ENCODE measurements at regions not wholly inside any gene's neighbourhood (a gene's known extent, or its start where the extent isn't known, plus 50 kb on each side); places are given as distances from the start of the nearest gene placed in this dataset.
"Not testable (repeated sequence)": the region's sequence is repeated elsewhere in the genome, so short reads cannot be mapped to it uniquely, and the experiment has no call there.

- Histone ChIP-seq H3K9me3 (ENCODE audit: control insufficient read depth, low read length) (no peaks in the 10 kb centered on the region), H3K9ac (ENCODE audit: low read length) (no peak overlapping the region), H3K36me3 (ENCODE audit: control insufficient read depth, insufficient read depth, low read length) (no peaks in the 10 kb centered on the region), H3K4me1 (ENCODE audit: control insufficient read depth, insufficient read depth, low read length) (no peaks in the 10 kb centered on the region), H3K4me3 (ENCODE audit: low read length) (no peak overlapping the region), H3K27me3 (ENCODE audit: control insufficient read depth, insufficient read depth, low read length) (no peaks in the 10 kb centered on the region)
Observed at GRCh38 chr18:1019191-1019590, 114.5 kb downstream of the ADCYAP1 start.

GRCh38 chr18:1020731-1021344 is 116.2 kb downstream of the ADCYAP1 start:
- Histone ChIP-seq H3K36me3 (ENCODE audit: control insufficient read depth, insufficient read depth, low read length) (no peaks in the 10 kb centered on the region), H3K4me1 (ENCODE audit: control insufficient read depth, insufficient read depth, low read length) (no peaks in the 10 kb centered on the region), H3K9ac (ENCODE audit: low read length) (no peak overlapping the region), H3K4me3 (ENCODE audit: low read length) (no peak overlapping the region), H3K9me3 (ENCODE audit: control insufficient read depth, low read length) (no peaks in the 10 kb centered on the region), H3K27me3 (ENCODE audit: control insufficient read depth, insufficient read depth, low read length) (no peaks in the 10 kb centered on the region)

GRCh38 chr18:1026930-1027329 is 122.3 kb downstream of the ADCYAP1 start:
- H3K4me3 ChIP-seq (ENCODE audit: low read length) = no peak overlapping the region
- no peaks in the 10 kb centered on the region for H3K27me3 ChIP-seq (ENCODE audit: control insufficient read depth, insufficient read depth, low read length)
- no peaks in the 10 kb centered on the region for H3K4me1 ChIP-seq (ENCODE audit: control insufficient read depth, insufficient read depth, low read length)
- H3K9me3 ChIP-seq (ENCODE audit: control insufficient read depth, low read length) = no peaks in the 10 kb centered on the region
- H3K9ac ChIP-seq (ENCODE audit: low read length) = no peak overlapping the region
- no peaks in the 10 kb centered on the region for H3K36me3 ChIP-seq (ENCODE audit: control insufficient read depth, insufficient read depth, low read length)

- H3K27me3 ChIP-seq (ENCODE audit: control insufficient read depth, insufficient read depth, low read length); H3K9ac ChIP-seq (ENCODE audit: low read length); H3K9me3 ChIP-seq (ENCODE audit: control insufficient read depth, low read length); H3K36me3 ChIP-seq (ENCODE audit: control insufficient read depth, insufficient read depth, low read length); H3K4me1 ChIP-seq (ENCODE audit: control insufficient read depth, insufficient read depth, low read length); H3K4me3 ChIP-seq (ENCODE audit: low read length): not testable (repeated sequence)
Observed at GRCh38 chr18:1033092-1033491, 128.4 kb downstream of the ADCYAP1 start.

GRCh38 chr18:1034971-1035370 is 130.3 kb downstream of the ADCYAP1 start:
- H3K36me3 ChIP-seq (ENCODE audit: control insufficient read depth, insufficient read depth, low read length) = no peaks in the 10 kb centered on the region
- no peaks in the 10 kb centered on the region for H3K4me1 ChIP-seq (ENCODE audit: control insufficient read depth, insufficient read depth, low read length)
- H3K4me3 ChIP-seq (ENCODE audit: low read length) = no peak overlapping the region
- H3K9ac ChIP-seq (ENCODE audit: low read length) = no peak overlapping the region
- no peaks in the 10 kb centered on the region for H3K27me3 ChIP-seq (ENCODE audit: control insufficient read depth, insufficient read depth, low read length)
- H3K9me3 ChIP-seq (ENCODE audit: control insufficient read depth, low read length) = no peaks in the 10 kb centered on the region

- Histone ChIP-seq H3K9me3 (ENCODE audit: control insufficient read depth, low read length) (no peaks in the 10 kb centered on the region), H3K27me3 (ENCODE audit: control insufficient read depth, insufficient read depth, low read length) (no peaks in the 10 kb centered on the region), H3K4me3 (ENCODE audit: low read length) (no peak overlapping the region), H3K9ac (ENCODE audit: low read length) (no peak overlapping the region), H3K4me1 (ENCODE audit: control insufficient read depth, insufficient read depth, low read length) (no peaks in the 10 kb centered on the region), H3K36me3 (ENCODE audit: control insufficient read depth, insufficient read depth, low read length) (no peaks in the 10 kb centered on the region)
Observed at GRCh38 chr18:1036926-1037325, 132.3 kb downstream of the ADCYAP1 start.

- no peaks in the 10 kb centered on the region for H3K9me3 ChIP-seq (ENCODE audit: control insufficient read depth, low read length)
- no peaks in the 10 kb centered on the region for H3K27me3 ChIP-seq (ENCODE audit: control insufficient read depth, insufficient read depth, low read length)
- no peak overlapping the region for H3K4me3 ChIP-seq (ENCODE audit: low read length)
- no peak overlapping the region for H3K9ac ChIP-seq (ENCODE audit: low read length)
- no peaks in the 10 kb centered on the region for H3K4me1 ChIP-seq (ENCODE audit: control insufficient read depth, insufficient read depth, low read length)
- no peaks in the 10 kb centered on the region for H3K36me3 ChIP-seq (ENCODE audit: control insufficient read depth, insufficient read depth, low read length)
Observed at GRCh38 chr18:1037776-1038175, 133.1 kb downstream of the ADCYAP1 start.

- no peaks in the 10 kb centered on the region for H3K27me3 ChIP-seq (ENCODE audit: control insufficient read depth, insufficient read depth, low read length)
- no peaks in the 10 kb centered on the region for H3K36me3 ChIP-seq (ENCODE audit: control insufficient read depth, insufficient read depth, low read length)
- no peak overlapping the region for H3K9ac ChIP-seq (ENCODE audit: low read length)
- no peak overlapping the region for H3K4me3 ChIP-seq (ENCODE audit: low read length)
- H3K4me1 ChIP-seq (ENCODE audit: control insufficient read depth, insufficient read depth, low read length) = no peaks in the 10 kb centered on the region
- no peaks in the 10 kb centered on the region for H3K9me3 ChIP-seq (ENCODE audit: control insufficient read depth, low read length)
Observed at GRCh38 chr18:1039421-1039820, 134.8 kb downstream of the ADCYAP1 start.

- not testable (repeated sequence) for H3K4me3 ChIP-seq (ENCODE audit: low read length); H3K9me3 ChIP-seq (ENCODE audit: control insufficient read depth, low read length); H3K4me1 ChIP-seq (ENCODE audit: control insufficient read depth, insufficient read depth, low read length); H3K36me3 ChIP-seq (ENCODE audit: control insufficient read depth, insufficient read depth, low read length); H3K27me3 ChIP-seq (ENCODE audit: control insufficient read depth, insufficient read depth, low read length); H3K9ac ChIP-seq (ENCODE audit: low read length)
Observed at GRCh38 chr18:1043039-1043438, 138.4 kb downstream of the ADCYAP1 start.

- Histone ChIP-seq H3K9me3 (ENCODE audit: control insufficient read depth, low read length) (no peaks in the 10 kb centered on the region), H3K36me3 (ENCODE audit: control insufficient read depth, insufficient read depth, low read length) (no peaks in the 10 kb centered on the region), H3K27me3 (ENCODE audit: control insufficient read depth, insufficient read depth, low read length) (no peaks in the 10 kb centered on the region), H3K9ac (ENCODE audit: low read length) (no peak overlapping the region), H3K4me1 (ENCODE audit: control insufficient read depth, insufficient read depth, low read length) (no peaks in the 10 kb centered on the region), H3K4me3 (ENCODE audit: low read length) (no peak overlapping the region)
Observed at GRCh38 chr18:1045658-1046057, 141.0 kb downstream of the ADCYAP1 start.

- Histone ChIP-seq H3K36me3 (ENCODE audit: control insufficient read depth, insufficient read depth, low read length) (no peaks in the 10 kb centered on the region), H3K9ac (ENCODE audit: low read length) (no peak overlapping the region), H3K4me3 (ENCODE audit: low read length) (no peak overlapping the region), H3K9me3 (ENCODE audit: control insufficient read depth, low read length) (no peaks in the 10 kb centered on the region), H3K4me1 (ENCODE audit: control insufficient read depth, insufficient read depth, low read length) (no peaks in the 10 kb centered on the region), H3K27me3 (ENCODE audit: control insufficient read depth, insufficient read depth, low read length) (no peaks in the 10 kb centered on the region)
Observed at GRCh38 chr18:1047406-1047805, 142.7 kb downstream of the ADCYAP1 start.

GRCh38 chr18:1048032-1048431 is 143.4 kb downstream of the ADCYAP1 start:
- no peak overlapping the region for H3K9ac ChIP-seq (ENCODE audit: low read length)

GRCh38 chr18:1049173-1049572 is 144.5 kb downstream of the ADCYAP1 start:
- no peaks in the 10 kb centered on the region for H3K9me3 ChIP-seq (ENCODE audit: control insufficient read depth, low read length)
- H3K4me3 ChIP-seq (ENCODE audit: low read length) = no peak overlapping the region
- no peaks in the 10 kb centered on the region for H3K4me1 ChIP-seq (ENCODE audit: control insufficient read depth, insufficient read depth, low read length)
- no peaks in the 10 kb centered on the region for H3K27me3 ChIP-seq (ENCODE audit: control insufficient read depth, insufficient read depth, low read length)
- H3K36me3 ChIP-seq (ENCODE audit: control insufficient read depth, insufficient read depth, low read length) = no peaks in the 10 kb centered on the region
- no peak overlapping the region for H3K9ac ChIP-seq (ENCODE audit: low read length)

More at GRCh38 chr18:1048032-1048431, 143.4 kb downstream of the ADCYAP1 start:
- H3K27me3 ChIP-seq (ENCODE audit: control insufficient read depth, insufficient read depth, low read length) = no peaks in the 10 kb centered on the region
- no peaks in the 10 kb centered on the region for H3K9me3 ChIP-seq (ENCODE audit: control insufficient read depth, low read length)
- H3K36me3 ChIP-seq (ENCODE audit: control insufficient read depth, insufficient read depth, low read length) = no peaks in the 10 kb centered on the region
- H3K4me1 ChIP-seq (ENCODE audit: control insufficient read depth, insufficient read depth, low read length) = no peaks in the 10 kb centered on the region
- H3K4me3 ChIP-seq (ENCODE audit: low read length) = no peak overlapping the region
